ENCODE measurements at regions not wholly inside any gene's neighbourhood (a gene's known extent, or its start where the extent isn't known, plus 50 kb on each side); places are given as distances from the start of the nearest gene placed in this dataset.

DNA sequence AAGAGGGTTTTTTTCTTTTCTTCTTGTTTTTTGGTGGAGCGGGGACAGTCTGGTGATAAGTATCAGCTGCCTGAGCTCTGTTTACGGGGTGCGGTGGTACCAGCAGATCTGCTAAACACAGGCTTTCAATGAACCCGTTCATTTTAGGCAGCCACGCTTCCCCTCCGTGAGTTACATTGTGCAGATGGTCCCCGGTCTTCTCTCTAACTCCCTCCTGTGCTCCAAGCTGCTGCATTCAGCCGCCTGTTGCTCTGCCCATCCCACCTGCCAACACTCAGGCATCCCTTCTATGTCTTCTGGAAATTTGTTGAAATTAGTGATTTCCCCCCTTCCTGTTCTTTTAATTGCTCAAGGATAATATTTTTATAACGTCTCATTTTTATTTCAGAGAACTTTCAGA is 82.1 kb upstream of the ELAC2 start:
- 0 out of 2 replicates have a peak overlapping the region, but pooled peaks have one; percentile 62 for H2BK20ac ChIP-seq (ENCODE audit: low read length)
- H3K79me1 ChIP-seq (ENCODE audit: low read depth, low read length), result no peaks in the 10 kb centered on the region
- no peak overlapping the region for H2BK15ac ChIP-seq (ENCODE audit: low read length)
- no peaks in the 10 kb centered on the region for H4K20me1 ChIP-seq (replicated peaks in 1 of 2; ENCODE audit: control insufficient read depth in 1 of 2, insufficient read depth in 2 of 2, low read length in 2 of 2)
- FAIRE-seq (no peak), DNase-seq (ENCODE audit: low read depth in 1 of 2, low spot score in 2 of 2) (no peak)
- H2BK120ac ChIP-seq (replicated peaks; ENCODE audit: low read depth, low read length), result no peak overlapping the region
- no peak for TF ChIP-seq SIN3A (conservative IDR thresholded peaks at IDR 0.05 in 1 of 2, IDR thresholded peaks at IDR 0.05 in 1 of 2; ENCODE audit: low read depth in 1 of 2, low read length in 2 of 2)
- TF ChIP-seq SP2 (IDR thresholded peaks at IDR 0.05; ENCODE audit: low read length), result no peak
- TF ChIP-seq, protein P1, sequence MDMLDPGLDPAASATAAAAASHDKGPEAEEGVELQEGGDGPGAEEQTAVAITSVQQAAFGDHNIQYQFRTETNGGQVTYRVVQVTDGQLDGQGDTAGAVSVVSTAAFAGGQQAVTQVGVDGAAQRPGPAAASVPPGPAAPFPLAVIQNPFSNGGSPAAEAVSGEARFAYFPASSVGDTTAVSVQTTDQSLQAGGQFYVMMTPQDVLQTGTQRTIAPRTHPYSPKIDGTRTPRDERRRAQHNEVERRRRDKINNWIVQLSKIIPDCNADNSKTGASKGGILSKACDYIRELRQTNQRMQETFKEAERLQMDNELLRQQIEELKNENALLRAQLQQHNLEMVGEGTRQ (IDR thresholded peaks at IDR 0.05; ENCODE audit: low read length), result no peak
- no peak for TF ChIP-seq SAP30 (IDR thresholded peaks at IDR 0.05; ENCODE audit: insufficient read depth, insufficient replicate concordance, low read length)
- TF ChIP-seq POLR2AphosphoS5 (IDR thresholded peaks at IDR 0.05; ENCODE audit: low read depth, low read length), result no peak
- no peak for TF ChIP-seq SIRT6 (IDR thresholded peaks at IDR 0.05; ENCODE audit: low read length)
- TF ChIP-seq RXRA (IDR thresholded peaks at IDR 0.05; ENCODE audit: insufficient read depth, low read depth, low read length), result no peak
- no peak for TF ChIP-seq ASH2L (IDR thresholded peaks at IDR 0.05; ENCODE audit: low read length)
- H2BK12ac ChIP-seq (ENCODE audit: low read depth, low read length), result no peak overlapping the region
- H2AFZ ChIP-seq (ENCODE audit: low read length), result no peak overlapping the region
- no peak overlapping the region for H3K56ac ChIP-seq (replicated peaks; ENCODE audit: insufficient read length, low read depth, low read length)
- no peak overlapping the region for H3K4me3 ChIP-seq (ENCODE audit: extremely low read depth in 1 of 4, insufficient read depth in 2 of 4, low read depth in 3 of 4, low read length in 4 of 4)
- no peak overlapping the region for H3K27ac ChIP-seq (ENCODE audit: low read depth, low read length)
- H2BK5ac ChIP-seq (ENCODE audit: low read depth, low read length), result no peak overlapping the region; the same call in 1 of the 2 replicates
- no peaks in the 10 kb centered on the region for H3K79me2 ChIP-seq (ENCODE audit: control insufficient read depth in 1 of 2, insufficient read depth in 2 of 2, low read length in 2 of 2)
- ChIA-PET CTCF (ENCODE audit: partially characterized antibody) (interaction anchor here (0.8 kb wide), 1 partner anchor 68 kb away, joined by 3 read pairs; no protein-coding TSS in a partner anchor), POLR2A (ENCODE audit: partially characterized antibody) (no interaction called here)
- no peak overlapping the region for H3K9ac ChIP-seq (replicated peaks in 1 of 4; ENCODE audit: extremely low read depth in 1 of 4, low read depth in 3 of 4, low read length in 3 of 4)
- H3K4me2 ChIP-seq (ENCODE audit: insufficient read depth in 1 of 2, low read depth in 2 of 2, low read length in 2 of 2), result no peak overlapping the region
- H3K4ac ChIP-seq (replicated peaks; ENCODE audit: insufficient read length, low read depth, low read length), result no peak overlapping the region
- H2AK5ac ChIP-seq (ENCODE audit: low read depth, low read length), result no peak overlapping the region
- H3K9me3 ChIP-seq (ENCODE audit: insufficient read depth in 2 of 2, low read depth in 1 of 2, low read length in 1 of 2), result no peaks in the 10 kb centered on the region; a peak in 1 of 4 replicates
- H3K23me2 ChIP-seq (ENCODE audit: low read depth, low read length), result no peaks in the 10 kb centered on the region
- H4K91ac ChIP-seq (replicated peaks; ENCODE audit: insufficient read length, low read length), result no peak overlapping the region
- no peak overlapping the region for H4K5ac ChIP-seq (ENCODE audit: insufficient read length, low read depth, low read length)
- 88% methylated on average over 9 of the region's 9 CpGs; no CpG with 5 or more reads in 1 of the 2 experiments for WGBS, 2 experiments (ENCODE audit: extremely low coverage in 1 of 2, insufficient coverage in 1 of 2, insufficient read length in 1 of 2, insufficient replicate concordance in 2 of 2, low coverage in 1 of 2, low lambda C conversion rate in 2 of 2, missing lambda C conversion rate in 1 of 2)
- H4K8ac ChIP-seq (ENCODE audit: extremely low read depth, insufficient read depth, low read length), result no peak overlapping the region; the same call in 1 of the 2 replicates
- no peaks in the 10 kb centered on the region for H3K27me3 ChIP-seq (replicated peaks in 1 of 4; ENCODE audit: control insufficient read depth in 3 of 4, extremely low read depth in 1 of 4, insufficient read depth in 3 of 4, low read length in 3 of 4)
- H3K4me1 ChIP-seq (replicated peaks in 1 of 4; ENCODE audit: control insufficient read depth in 3 of 4, insufficient read depth in 4 of 4, low read length in 3 of 4), result 0 out of 7 replicates have a peak, but pooled peaks cover 0 to 3% (median 0%) of the 10 kb centered on the region in 4 experiments
- H3K23ac ChIP-seq (ENCODE audit: insufficient read length), result no peak overlapping the region
- H3K18ac ChIP-seq (ENCODE audit: extremely low read depth, low read length), result no peak overlapping the region
- no peaks in the 10 kb centered on the region for H3K36me3 ChIP-seq (ENCODE audit: control insufficient read depth in 2 of 4, insufficient read depth in 4 of 4, low read length in 3 of 4)
- H3K14ac ChIP-seq (ENCODE audit: insufficient read length), result no peak overlapping the region
